ENCODE measurements at regions not wholly inside any gene's neighbourhood (a gene's known extent, or its start where the extent isn't known, plus 50 kb on each side); places are given as distances from the start of the nearest gene placed in this dataset.

- H3K27me3 ChIP-seq (replicated peaks in 1 of 4; ENCODE audit: control insufficient read depth in 3 of 4, extremely low read depth in 1 of 4, insufficient read depth in 3 of 4, low read length in 3 of 4) = no peaks in the 10 kb centered on the region
- CTCF ChIA-PET (ENCODE audit: partially characterized antibody) = interaction anchor here (0.7 to 1.4 kb wide), 3 partner anchors 31 to 475 kb away, joined by 3 to 4 read pairs (median 4); no protein-coding TSS in a partner anchor
- TF ChIP-seq SAP30 (IDR thresholded peaks at IDR 0.05; ENCODE audit: insufficient read depth, insufficient replicate concordance, low read length) (no peak), CREB1 (IDR thresholded peaks at IDR 0.05) (no peak), TBP (IDR thresholded peaks at IDR 0.05; ENCODE audit: low read depth, low read length) (no peak), JUN (IDR thresholded peaks at IDR 0.05; ENCODE audit: low read depth, low read length) (no peak), POLR2A (IDR thresholded peaks at IDR 0.05; ENCODE audit: control extremely low read depth in 1 of 2, low read depth in 2 of 2, low read length in 2 of 2) (no peak), EZH2 (IDR thresholded peaks at IDR 0.05; ENCODE audit: low read depth, low read length, severe bottlenecking) (no peak), YY1 (IDR thresholded peaks at IDR 0.05; ENCODE audit: low read depth, low read length) (no peak), RNF2 (IDR thresholded peaks at IDR 0.05; ENCODE audit: borderline replicate concordance, low read depth, low read length, missing control alignments, poor library complexity, severe bottlenecking) (no peak), GABPA (IDR thresholded peaks at IDR 0.05; ENCODE audit: borderline replicate concordance, insufficient read depth, low read length) (no peak), RBBP5 (IDR thresholded peaks at IDR 0.05; ENCODE audit: borderline replicate concordance, low read depth, low read length) (no peak), HDAC2 (IDR thresholded peaks at IDR 0.05; ENCODE audit: borderline replicate concordance in 1 of 2, low read depth in 2 of 2, low read length in 2 of 2) (no peak), RAD21 (IDR thresholded peaks at IDR 0.05 in 1 of 2, conservative IDR thresholded peaks at IDR 0.05 in 1 of 2; ENCODE audit: low read depth in 2 of 2, low read length in 2 of 2) (no peak), EGR1 (IDR thresholded peaks at IDR 0.05; ENCODE audit: borderline replicate concordance, low read depth, low read length) (no peak), EP300 (IDR thresholded peaks at IDR 0.05; ENCODE audit: borderline replicate concordance in 1 of 2, low read depth in 2 of 2, low read length in 2 of 2) (no peak)
Observed at GRCh38 chr15:39157882-39158281, 423.0 kb upstream of the THBS1 start.

More at GRCh38 chr15:39157882-39158281, 423.0 kb upstream of the THBS1 start:
- Histone ChIP-seq H4K91ac (replicated peaks; ENCODE audit: insufficient read length, low read length) (no peak overlapping the region), H3K9me3 (ENCODE audit: insufficient read depth in 2 of 2, low read depth in 1 of 2, low read length in 1 of 2) (no peaks in the 10 kb centered on the region), H3K56ac (replicated peaks; ENCODE audit: insufficient read length, low read depth, low read length) (no peak overlapping the region), H3K79me2 (ENCODE audit: control insufficient read depth in 1 of 2, insufficient read depth in 2 of 2, low read length in 2 of 2) (no peaks in the 10 kb centered on the region), H2AFZ (ENCODE audit: low read length) (no peak overlapping the region), H4K8ac (ENCODE audit: extremely low read depth, insufficient read depth, low read length) (no peak overlapping the region), H2BK15ac (ENCODE audit: low read length) (no peak overlapping the region), H3K23me2 (ENCODE audit: low read depth, low read length) (no peaks in the 10 kb centered on the region), H3K18ac (ENCODE audit: extremely low read depth, low read length) (no peak overlapping the region), H3K14ac (ENCODE audit: insufficient read length) (no peak overlapping the region), H4K20me1 (replicated peaks in 1 of 2; ENCODE audit: control insufficient read depth in 1 of 2, insufficient read depth in 2 of 2, low read length in 2 of 2) (no peaks in the 10 kb centered on the region), H2AK5ac (ENCODE audit: low read depth, low read length) (no peak overlapping the region), H3K9ac (replicated peaks in 1 of 4; ENCODE audit: extremely low read depth in 1 of 4, low read depth in 3 of 4, low read length in 3 of 4) (no peak overlapping the region), H3K4me2 (ENCODE audit: insufficient read depth in 1 of 2, low read depth in 2 of 2, low read length in 2 of 2) (no peak overlapping the region), H3K79me1 (ENCODE audit: low read depth, low read length) (no peaks in the 10 kb centered on the region), H3K4me3 (ENCODE audit: extremely low read depth in 1 of 4, insufficient read depth in 2 of 4, low read depth in 3 of 4, low read length in 4 of 4) (no peak overlapping the region), H2BK5ac (ENCODE audit: low read depth, low read length) (no peak overlapping the region), H4K5ac (ENCODE audit: insufficient read length, low read depth, low read length) (no peak overlapping the region), H3K4ac (replicated peaks; ENCODE audit: insufficient read length, low read depth, low read length) (no peak overlapping the region), H3K23ac (ENCODE audit: insufficient read length) (no peak overlapping the region), H3K36me3 (ENCODE audit: control insufficient read depth in 2 of 4, insufficient read depth in 4 of 4, low read length in 3 of 4) (no peaks in the 10 kb centered on the region), H3K4me1 (replicated peaks in 1 of 4; ENCODE audit: control insufficient read depth in 3 of 4, insufficient read depth in 4 of 4, low read length in 3 of 4) (no peaks in the 10 kb centered on the region), H3K27ac (ENCODE audit: low read depth, low read length) (no peak overlapping the region), H2BK120ac (replicated peaks; ENCODE audit: low read depth, low read length) (no peak overlapping the region), H2BK12ac (ENCODE audit: low read depth, low read length) (no peak overlapping the region), H2BK20ac (ENCODE audit: low read length) (no peak overlapping the region)
- POLR2A ChIA-PET (ENCODE audit: partially characterized antibody) = interaction anchor here (1.0 kb wide), 1 partner anchor 14 kb away, joined by 4 read pairs; no protein-coding TSS in a partner anchor
- DNase-seq (ENCODE audit: low read depth in 1 of 2, low spot score in 2 of 2) (no peak), FAIRE-seq (no peak)
- WGBS, 2 experiments (ENCODE audit: extremely low coverage in 1 of 2, insufficient coverage in 1 of 2, insufficient read length in 1 of 2, insufficient replicate concordance in 2 of 2, low coverage in 1 of 2, low lambda C conversion rate in 2 of 2, missing lambda C conversion rate in 1 of 2) = 88% methylated on average over 1 of the region's 1 CpG; no CpG with 5 or more reads in 1 of the 2 experiments
